ENCODE measurements at regions not wholly inside any gene's neighbourhood (a gene's known extent, or its start where the extent isn't known, plus 50 kb on each side); places are given as distances from the start of the nearest gene placed in this dataset.

GRCh38 chr14:61891810-61892209 is 129.6 kb downstream of the SNAPC1 start:
- Histone ChIP-seq H3K27me3 (peaks cover 11% of the 10 kb centered on the region), H3K4me3 (ENCODE audit: low read depth in 1 of 2, low read length in 1 of 2) (no peak overlapping the region), H3K36me3 (no peaks in the 10 kb centered on the region), H3K9me3 (no peaks in the 10 kb centered on the region), H3K27ac (no peak overlapping the region), H3K4me1 (ENCODE audit: control insufficient read depth in 1 of 2, insufficient read depth in 1 of 2, low read depth in 1 of 2, low read length in 1 of 2) (no peaks in the 10 kb centered on the region)
- TF ChIP-seq CTCF (IDR thresholded peaks at IDR 0.05) = no peak

GRCh38 chr14:61893371-61893940 is 131.2 kb downstream of the SNAPC1 start:
- Histone ChIP-seq H3K9me3 (no peaks in the 10 kb centered on the region), H3K27ac (no peak overlapping the region), H3K27me3 (peaks cover 20% of the 10 kb centered on the region), H3K4me1 (ENCODE audit: control insufficient read depth in 1 of 2, insufficient read depth in 1 of 2, low read depth in 1 of 2, low read length in 1 of 2) (no peaks in the 10 kb centered on the region), H3K4me3 (ENCODE audit: low read depth in 1 of 2, low read length in 1 of 2) (no peak overlapping the region), H3K36me3 (no peaks in the 10 kb centered on the region)
- no peak for TF ChIP-seq CTCF (IDR thresholded peaks at IDR 0.05)

- H3K27ac ChIP-seq = no peak overlapping the region
- H3K9me3 ChIP-seq = no peaks in the 10 kb centered on the region
- no peak for TF ChIP-seq CTCF (IDR thresholded peaks at IDR 0.05)
- peaks cover 23% of the 10 kb centered on the region for H3K27me3 ChIP-seq
- H3K4me1 ChIP-seq (ENCODE audit: control insufficient read depth in 1 of 2, insufficient read depth in 1 of 2, low read depth in 1 of 2, low read length in 1 of 2) = no peaks in the 10 kb centered on the region
- no peak overlapping the region for H3K4me3 ChIP-seq (ENCODE audit: low read depth in 1 of 2, low read length in 1 of 2)
- no peaks in the 10 kb centered on the region for H3K36me3 ChIP-seq
Observed at GRCh38 chr14:61894452-61895077, 132.3 kb downstream of the SNAPC1 start.

- Histone ChIP-seq H3K9me3 (no peaks in the 10 kb centered on the region), H3K27ac (no peak overlapping the region), H3K4me1 (ENCODE audit: control insufficient read depth in 1 of 2, insufficient read depth in 1 of 2, low read depth in 1 of 2, low read length in 1 of 2) (no peaks in the 10 kb centered on the region), H3K36me3 (no peaks in the 10 kb centered on the region), H3K4me3 (ENCODE audit: low read depth in 1 of 2, low read length in 1 of 2) (no peak overlapping the region), H3K27me3 (peaks cover 21% of the 10 kb centered on the region)
- TF ChIP-seq CTCF (IDR thresholded peaks at IDR 0.05) = no peak
Observed at GRCh38 chr14:61897300-61897699, 135.1 kb downstream of the SNAPC1 start.

- no peak overlapping the region for H3K27ac ChIP-seq
- peaks cover 18% of the 10 kb centered on the region for H3K27me3 ChIP-seq
- no peak for TF ChIP-seq CTCF (IDR thresholded peaks at IDR 0.05)
- no peaks in the 10 kb centered on the region for H3K9me3 ChIP-seq
- H3K36me3 ChIP-seq = no peaks in the 10 kb centered on the region
- no peak overlapping the region for H3K4me3 ChIP-seq (ENCODE audit: low read depth in 1 of 2, low read length in 1 of 2)
- H3K4me1 ChIP-seq (ENCODE audit: control insufficient read depth in 1 of 2, insufficient read depth in 1 of 2, low read depth in 1 of 2, low read length in 1 of 2) = no peaks in the 10 kb centered on the region
Observed at GRCh38 chr14:61898568-61898967, 136.3 kb downstream of the SNAPC1 start.

Measured in neutrophil (primary cell).